ENCODE measurements at regions not wholly inside any gene's neighbourhood (a gene's known extent, or its start where the extent isn't known, plus 50 kb on each side); places are given as distances from the start of the nearest gene placed in this dataset.

GRCh38 chr6:113083947-113084346, 736.8 kb downstream of the RFPL4B start:
- no peak for TF ChIP-seq CTCF (IDR thresholded peaks at IDR 0.05; ENCODE audit: extremely low read depth, missing control alignments)
- no peak for DNase-seq (ENCODE audit: low spot score)

GRCh38 chr6:113089056-113089455, 741.9 kb downstream of the RFPL4B start:
- no peak for DNase-seq (ENCODE audit: low spot score)
- no peak for TF ChIP-seq CTCF (IDR thresholded peaks at IDR 0.05; ENCODE audit: extremely low read depth, missing control alignments)

GRCh38 chr6:113092795-113093194, 745.7 kb downstream of the RFPL4B start:
- TF ChIP-seq CTCF (IDR thresholded peaks at IDR 0.05; ENCODE audit: extremely low read depth, missing control alignments): no peak
- DNase-seq (ENCODE audit: low spot score): no peak

- no peak for TF ChIP-seq CTCF (IDR thresholded peaks at IDR 0.05; ENCODE audit: extremely low read depth, missing control alignments)
Measured at GRCh38 chr6:113094779-113095178, 747.6 kb downstream of the RFPL4B start.

GRCh38 chr6:113095841-113096240, 748.7 kb downstream of the RFPL4B start:
- DNase-seq (ENCODE audit: low spot score): no peak
- no peak for TF ChIP-seq CTCF (IDR thresholded peaks at IDR 0.05; ENCODE audit: extremely low read depth, missing control alignments)

More at GRCh38 chr6:113094779-113095178, 747.6 kb downstream of the RFPL4B start:
- DNase-seq (ENCODE audit: low spot score): no peak

GRCh38 chr6:113102761-113103160, 754.4 kb upstream of the MARCKS start:
- no peak for DNase-seq (ENCODE audit: low spot score)
- no peak for TF ChIP-seq CTCF (IDR thresholded peaks at IDR 0.05; ENCODE audit: extremely low read depth, missing control alignments)

GRCh38 chr6:113103634-113104361, 753.3 kb upstream of the MARCKS start:
- no peak for DNase-seq (ENCODE audit: low spot score)
- no peak for TF ChIP-seq CTCF (IDR thresholded peaks at IDR 0.05; ENCODE audit: extremely low read depth, missing control alignments)

Measured in GM20000 (cell line).